KMS-11 (cell line): ENCODE measurements at regions not wholly inside any gene's neighbourhood (a gene's known extent, or its start where the extent isn't known, plus 50 kb on each side); places are given as distances from the start of the nearest gene placed in this dataset.

ENCODE experiments used
- H2AFZ ChIP-seq: fragments of 200-600 bp; sonication (generic); 2 replicates; pipeline ENCODE4 v1.6.1; 2016; ENCODE audit warnings: antibody characterized with exemption, mixed run types, low read depth
- H3K27ac ChIP-seq: fragments of 200-600 bp; sonication (generic); 2 replicates; pipeline ENCODE4 v1.6.1; 2016; ENCODE audit warnings: mild to moderate bottlenecking, mixed run types
- H3K27me3 ChIP-seq: fragments of 200-600 bp; sonication (generic); 2 replicates; pipeline ENCODE4 v1.6.1; 2017; ENCODE audit warnings: mild to moderate bottlenecking, low read depth, mixed run types, moderate library complexity; ENCODE audit not compliant: insufficient read depth
- H3K36me3 ChIP-seq: fragments of 200-600 bp; sonication (generic); 2 replicates; pipeline ENCODE4 v1.6.1; 2017; ENCODE audit warnings: mild to moderate bottlenecking, mixed run types; ENCODE audit not compliant: insufficient read depth
- H3K4me1 ChIP-seq: fragments of 200-600 bp; sonication (generic); 2 replicates; pipeline ENCODE4 v1.6.1; 2016; ENCODE audit warnings: mild to moderate bottlenecking, low read depth, mixed run types; ENCODE audit not compliant: poor library complexity, severe bottlenecking
- H3K4me2 ChIP-seq: fragments of 200-600 bp; sonication (generic); 2 replicates; pipeline ENCODE4 v1.7.0; 2016; ENCODE audit warnings: mild to moderate bottlenecking, mixed run types
- H3K4me3 ChIP-seq: fragments of 200-600 bp; sonication (generic); IDR thresholded peaks from 2 replicates; pipeline ENCODE4 v1.6.1; 2017; ENCODE audit warnings: low read depth, low read length, mixed read lengths; ENCODE audit not compliant: insufficient read depth
- H3K79me2 ChIP-seq: fragments of 200-600 bp; sonication (generic); 2 replicates; pipeline ENCODE4 v1.6.1; 2016; ENCODE audit warnings: low read depth, mixed run types; ENCODE audit not compliant: insufficient read depth
- H3K9ac ChIP-seq: fragments of 200-600 bp; sonication (generic); 2 replicates; pipeline ENCODE4 v1.6.1; 2016; ENCODE audit warnings: mild to moderate bottlenecking, mixed run types
- H4K20me1 ChIP-seq: fragments of 200-600 bp; sonication (generic); 2 replicates; pipeline ENCODE4 v1.6.1; 2016; ENCODE audit warnings: mild to moderate bottlenecking, mixed run types; ENCODE audit not compliant: insufficient read depth
- CTCF ChIP-seq: fragments of 200-600 bp; sonication (generic); conservative IDR thresholded peaks from 2 replicates; pipeline ENCODE4 v1.6.1; 2017; ENCODE audit warnings: low read depth, mild to moderate bottlenecking, antibody characterized with exemption, low read length, moderate library complexity, mixed read lengths

GRCh38 chr7:79877874-79878465, 256.7 kb upstream of the GNAI1 start:
- H4K20me1 ChIP-seq: no peaks in the 10 kb centered on the region
- no peaks in the 10 kb centered on the region for H3K79me2 ChIP-seq
- no peak overlapping the region for H2AFZ ChIP-seq
- H3K4me1 ChIP-seq: no peaks in the 10 kb centered on the region
- H3K4me3 ChIP-seq: no peak overlapping the region
- no peak overlapping the region for H3K4me2 ChIP-seq
- H3K9ac ChIP-seq: no peak overlapping the region
- no peaks in the 10 kb centered on the region for H3K36me3 ChIP-seq
- TF ChIP-seq CTCF: no peak
- no peak overlapping the region for H3K27ac ChIP-seq
- H3K27me3 ChIP-seq: no peaks in the 10 kb centered on the region

- Histone ChIP-seq H3K27ac (no peak overlapping the region), H4K20me1 (no peaks in the 10 kb centered on the region), H3K9ac (no peak overlapping the region), H3K4me1 (no peaks in the 10 kb centered on the region), H3K27me3 (no peaks in the 10 kb centered on the region), H3K4me3 (no peak overlapping the region), H3K79me2 (no peaks in the 10 kb centered on the region), H3K4me2 (no peak overlapping the region), H3K36me3 (no peaks in the 10 kb centered on the region), H2AFZ (no peak overlapping the region)
- no peak for TF ChIP-seq CTCF
These were observed 257.8 kb upstream of the GNAI1 start for GRCh38 chr7:79876848-79877252.

GRCh38 chr7:79874797-79875196, 259.8 kb upstream of the GNAI1 start:
- Histone ChIP-seq H3K4me3 (no peak overlapping the region), H3K27me3 (no peaks in the 10 kb centered on the region)

GRCh38 chr7:79872176-79872575, 262.5 kb upstream of the GNAI1 start:
- Histone ChIP-seq H2AFZ (no peak overlapping the region), H4K20me1 (no peaks in the 10 kb centered on the region), H3K4me3 (no peak overlapping the region), H3K9ac (no peak overlapping the region), H3K4me2 (no peak overlapping the region), H3K4me1 (no peaks in the 10 kb centered on the region), H3K27ac (no peak overlapping the region), H3K36me3 (no peaks in the 10 kb centered on the region), H3K79me2 (no peaks in the 10 kb centered on the region), H3K27me3 (no peaks in the 10 kb centered on the region)
- TF ChIP-seq CTCF: no peak

More at GRCh38 chr7:79874797-79875196, 259.8 kb upstream of the GNAI1 start:
- Histone ChIP-seq H3K36me3 (no peaks in the 10 kb centered on the region), H4K20me1 (no peaks in the 10 kb centered on the region), H2AFZ (no peak overlapping the region), H3K9ac (no peak overlapping the region), H3K79me2 (no peaks in the 10 kb centered on the region), H3K4me1 (no peaks in the 10 kb centered on the region), H3K4me2 (no peak overlapping the region), H3K27ac (no peak overlapping the region)
- TF ChIP-seq CTCF: no peak
